CD4-positive, alpha-beta T cell (primary cell): ENCODE measurements at regions not wholly inside any gene's neighbourhood (a gene's known extent, or its start where the extent isn't known, plus 50 kb on each side); places are given as distances from the start of the nearest gene placed in this dataset.

Experiments used
- ATAC-seq: fragments of 200-7000 bp; cut with Tn5 transposase; one replicate; pipeline ENCODE4 v1.10.0; 2022; ENCODE audit warnings: mild to moderate bottlenecking; ENCODE audit not compliant: poor library complexity
- CTCF ChIA-PET: fragments of 350-600 bp; sonication (Branson Sonifier 250); formaldehyde crosslinking; loops from one replicate; lab custom pipeline; 2021; ENCODE audit warnings: antibody characterized with exemption, inconsistent platforms; lab: Charles Lee
- POLR2A ChIA-PET: fragments of 350-600 bp; sonication (Branson Sonifier 250); formaldehyde crosslinking; loops from one replicate; lab custom pipeline; 2021; ENCODE audit warnings: antibody characterized with exemption, inconsistent platforms; lab: Charles Lee
- DNase-seq, 14 experiments: peaks; one replicate each; pipeline ENCODE4 v3.0.0-alpha.2; 2013 to 2020; ENCODE audit warnings: mixed read lengths in 2 of 14
- H3K27ac ChIP-seq, 2 donors: one replicate each; pipeline versions ENCODE4 v1.5.1 to v1.7.0; 2013; ENCODE audit warnings: low read length in 2 of 2, low read depth in 1 of 2, mild to moderate bottlenecking in 1 of 2
- H3K27me3 ChIP-seq, 2 experiments: 1 replicate in 1 of 2; 2 replicates in 1 of 2; pipeline versions ENCODE4 v1.6.1 to v1.7.0; 2013; ENCODE audit warnings: low read length in 2 of 2, control low read depth in 1 of 2, mild to moderate bottlenecking in 1 of 2, moderate library complexity in 1 of 2; ENCODE audit not compliant: insufficient read depth in 2 of 2, control insufficient read depth in 1 of 2
- H3K36me3 ChIP-seq: one replicate; pipeline ENCODE4 v1.6.1; 2013; ENCODE audit warnings: low read length, control low read depth; ENCODE audit not compliant: insufficient read depth
- H3K4me1 ChIP-seq: one replicate; pipeline ENCODE4 v1.6.1; 2013; ENCODE audit warnings: low read length, control low read depth; ENCODE audit not compliant: insufficient read depth
- H3K4me3 ChIP-seq: one replicate; pipeline ENCODE4 v1.5.1; 2013; ENCODE audit warnings: mild to moderate bottlenecking, low read length, moderate library complexity
- H3K9me3 ChIP-seq, 2 experiments: 1 replicate in 1 of 2; 2 replicates in 1 of 2; pipeline versions ENCODE4 v1.6.1 to v1.7.0; 2013; ENCODE audit warnings: low read length in 2 of 2, mild to moderate bottlenecking in 2 of 2, control low read depth in 1 of 2, moderate library complexity in 1 of 2; ENCODE audit not compliant: control insufficient read depth in 1 of 2, insufficient read depth in 1 of 2
- H3K27ac Mint-ChIP-seq: one replicate; pipeline ENCODE4 v1.8.0; 2020; ENCODE audit warnings: mixed read lengths
- H3K27me3 Mint-ChIP-seq: one replicate; pipeline ENCODE4 v1.8.0; 2021; ENCODE audit warnings: mixed read lengths
- H3K36me3 Mint-ChIP-seq: one replicate; pipeline ENCODE4 v1.8.0; 2021; ENCODE audit warnings: low read depth, mixed read lengths
- H3K4me1 Mint-ChIP-seq: one replicate; pipeline ENCODE4 v1.8.0; 2021; ENCODE audit warnings: low read depth, mixed read lengths
- H3K4me3 Mint-ChIP-seq: one replicate; pipeline ENCODE4 v1.8.0; 2020; ENCODE audit warnings: mild to moderate bottlenecking, mixed read lengths
- H3K9me3 Mint-ChIP-seq: one replicate; pipeline ENCODE4 v1.8.0; 2020; ENCODE audit warnings: mixed read lengths
- intact Hi-C, 2 experiments: fragments of 100-400 bp; cut with DNase I in 1 of 2; cut with micrococcal nuclease in 1 of 2; formaldehyde crosslinking; loops; one replicate each; pipeline versions ENCODE4 v1.15.1 to v1.9.0; 2023 to 2025; cut with DNase I, micrococcal nuclease
- TF ChIP-seq, protein P1 (sequence below): fragments of 200-600 bp; IDR thresholded peaks from one replicate; pipeline ENCODE4 v1.8.0; 2022; ENCODE audit warnings: antibody characterized with exemption, mild to moderate bottlenecking

DNA sequence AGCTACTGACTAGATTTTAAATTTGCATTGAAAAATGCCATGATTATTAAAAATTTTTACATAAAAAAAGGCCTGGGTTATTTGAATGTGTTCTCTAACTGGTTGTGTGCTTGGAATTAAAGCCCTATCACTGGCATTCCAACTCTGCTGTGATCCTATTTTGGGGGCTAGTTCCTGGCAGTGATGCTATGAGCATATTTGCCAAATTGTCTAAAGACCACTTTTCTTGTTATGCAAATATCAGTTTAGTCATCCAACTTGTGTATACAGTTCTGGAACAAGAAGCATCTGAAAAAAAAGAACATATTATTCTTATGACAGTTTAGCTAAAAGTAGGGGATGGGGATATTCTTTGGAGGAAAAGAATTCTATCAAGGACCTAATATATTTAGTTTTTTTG is 243.4 kb upstream of the ZNF717 start:
- no peaks in the 10 kb centered on the region for H3K9me3 ChIP-seq
- no peaks in the 10 kb centered on the region for H3K27me3 ChIP-seq
- Mint-ChIP-seq H3K36me3 (no peaks in the 10 kb centered on the region), H3K4me1 (no peaks in the 10 kb centered on the region), H3K9me3 (peaks cover 9% of the 10 kb centered on the region), H3K4me3 (no peak overlapping the region), H3K27ac (no peak overlapping the region), H3K27me3 (no peaks in the 10 kb centered on the region)
- no peak for DNase-seq
- H3K4me3 ChIP-seq, result no peak overlapping the region
- H3K27ac ChIP-seq, result no peak overlapping the region
- no peak for ATAC-seq
- H3K4me1 ChIP-seq, result no peaks in the 10 kb centered on the region
- TF ChIP-seq, protein P1, sequence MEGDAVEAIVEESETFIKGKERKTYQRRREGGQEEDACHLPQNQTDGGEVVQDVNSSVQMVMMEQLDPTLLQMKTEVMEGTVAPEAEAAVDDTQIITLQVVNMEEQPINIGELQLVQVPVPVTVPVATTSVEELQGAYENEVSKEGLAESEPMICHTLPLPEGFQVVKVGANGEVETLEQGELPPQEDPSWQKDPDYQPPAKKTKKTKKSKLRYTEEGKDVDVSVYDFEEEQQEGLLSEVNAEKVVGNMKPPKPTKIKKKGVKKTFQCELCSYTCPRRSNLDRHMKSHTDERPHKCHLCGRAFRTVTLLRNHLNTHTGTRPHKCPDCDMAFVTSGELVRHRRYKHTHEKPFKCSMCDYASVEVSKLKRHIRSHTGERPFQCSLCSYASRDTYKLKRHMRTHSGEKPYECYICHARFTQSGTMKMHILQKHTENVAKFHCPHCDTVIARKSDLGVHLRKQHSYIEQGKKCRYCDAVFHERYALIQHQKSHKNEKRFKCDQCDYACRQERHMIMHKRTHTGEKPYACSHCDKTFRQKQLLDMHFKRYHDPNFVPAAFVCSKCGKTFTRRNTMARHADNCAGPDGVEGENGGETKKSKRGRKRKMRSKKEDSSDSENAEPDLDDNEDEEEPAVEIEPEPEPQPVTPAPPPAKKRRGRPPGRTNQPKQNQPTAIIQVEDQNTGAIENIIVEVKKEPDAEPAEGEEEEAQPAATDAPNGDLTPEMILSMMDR, result no peak
- intact Hi-C loops, result no loop called here
- no peaks in the 10 kb centered on the region for H3K36me3 ChIP-seq
- ChIA-PET POLR2A (no interaction called here), CTCF (no interaction called here)

DNA sequence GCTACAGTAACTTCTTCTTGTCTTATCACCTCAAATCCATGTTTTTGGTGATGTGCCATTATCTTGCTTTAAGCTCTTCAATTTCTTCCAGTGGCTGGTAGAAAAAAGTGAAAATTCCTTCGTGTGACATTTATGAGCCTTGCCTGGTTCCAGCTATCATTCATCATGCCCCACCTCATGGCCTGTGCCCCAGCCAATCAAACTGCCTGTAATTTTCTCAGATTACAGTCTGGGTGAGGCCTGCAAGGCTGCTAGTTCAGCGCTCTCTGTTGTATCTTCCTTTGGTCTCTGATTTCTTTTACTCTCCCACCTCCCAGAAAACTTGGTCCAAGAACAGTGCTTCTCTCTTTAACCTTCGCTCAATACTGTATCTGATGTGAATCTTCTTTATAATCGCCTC is 249.3 kb upstream of the ZNF717 start:
- no peaks in the 10 kb centered on the region for H3K36me3 ChIP-seq
- no peak overlapping the region for H3K27ac ChIP-seq
- ChIA-PET CTCF (no interaction called here), POLR2A (no interaction called here)
- no peak for ATAC-seq
- DNase-seq, result no peak
- intact Hi-C loops, result no loop called here
- Mint-ChIP-seq H3K4me3 (no peak overlapping the region), H3K27me3 (no peaks in the 10 kb centered on the region), H3K4me1 (no peaks in the 10 kb centered on the region), H3K36me3 (no peaks in the 10 kb centered on the region), H3K27ac (no peak overlapping the region), H3K9me3 (peaks cover 4% of the 10 kb centered on the region)
- TF ChIP-seq, protein P1, result no peak
- H3K4me3 ChIP-seq, result no peak overlapping the region
- H3K4me1 ChIP-seq, result no peaks in the 10 kb centered on the region
- no peaks in the 10 kb centered on the region for H3K27me3 ChIP-seq
- H3K9me3 ChIP-seq, result peaks cover 0 to 8% of the 10 kb centered on the region in 2 experiments

DNA sequence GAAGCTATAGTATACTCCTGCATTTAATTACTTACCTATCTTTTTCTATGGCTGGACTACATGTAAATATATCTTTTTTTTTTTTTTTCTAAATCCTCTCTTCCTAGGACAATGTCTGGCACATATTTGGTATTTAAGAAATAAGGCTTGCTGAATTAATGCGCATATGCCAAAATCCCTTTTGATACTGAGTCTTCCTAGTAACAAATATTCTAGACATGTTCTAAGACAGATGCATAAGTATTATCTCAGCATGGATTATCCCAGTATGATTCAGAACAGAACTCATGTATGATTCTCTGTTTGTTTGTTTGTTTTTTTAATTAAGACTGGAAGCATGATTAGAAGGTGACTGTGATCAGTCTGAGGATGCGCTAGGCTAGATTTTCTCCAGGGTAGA is 249.8 kb upstream of the ZNF717 start:
- no peak overlapping the region for H3K27ac ChIP-seq
- H3K27me3 Mint-ChIP-seq, result no peaks in the 10 kb centered on the region
- TF ChIP-seq, protein P1, result no peak
- no peak overlapping the region for H3K27ac Mint-ChIP-seq
- intact Hi-C loops, result no loop called here
- POLR2A ChIA-PET, result no interaction called here
- CTCF ChIA-PET, result no interaction called here
- H3K4me1 ChIP-seq, result no peaks in the 10 kb centered on the region
- no peaks in the 10 kb centered on the region for H3K36me3 Mint-ChIP-seq
- H3K9me3 ChIP-seq, result peaks cover 0 to 8% of the 10 kb centered on the region in 2 experiments
- no peak overlapping the region for H3K4me3 Mint-ChIP-seq
- no peaks in the 10 kb centered on the region for H3K27me3 ChIP-seq
- no peaks in the 10 kb centered on the region for H3K4me1 Mint-ChIP-seq
- H3K9me3 Mint-ChIP-seq, result peaks cover 5% of the 10 kb centered on the region
- ATAC-seq, result no peak
- DNase-seq, result no peak
- no peak overlapping the region for H3K4me3 ChIP-seq
- H3K36me3 ChIP-seq, result no peaks in the 10 kb centered on the region
